ENCODE measurements at regions not wholly inside any gene's neighbourhood (a gene's known extent, or its start where the extent isn't known, plus 50 kb on each side); places are given as distances from the start of the nearest gene placed in this dataset.

- dilution Hi-C loops (cut with HindIII; ENCODE audit: low sequenced_read_pairs, unreplicated experiment) = no loop called here
- Histone ChIP-seq H3K36me3 (ENCODE audit: control insufficient read depth, insufficient read depth, low read length) (no peaks in the 10 kb centered on the region), H3K23ac (ENCODE audit: low read depth, low read length) (no peak overlapping the region), H2AK5ac (ENCODE audit: low read depth, low read length) (no peak overlapping the region), H3K18ac (ENCODE audit: low read depth, low read length) (no peak overlapping the region), H4K91ac (ENCODE audit: insufficient read depth, low read depth, low read length) (no peak overlapping the region), H3K27me3 (ENCODE audit: control insufficient read depth, insufficient read depth, low read length) (no peaks in the 10 kb centered on the region), H4K5ac (ENCODE audit: low read depth, low read length) (no peak overlapping the region), H3K4ac (ENCODE audit: low read depth, low read length) (no peak overlapping the region), H3K4me2 (ENCODE audit: low read depth, low read length) (no peak overlapping the region), H2BK15ac (ENCODE audit: low read depth, low read length) (no peak overlapping the region), H2AK9ac (replicated peaks; ENCODE audit: low read depth, low read length, poor library complexity) (no peak overlapping the region), H2BK120ac (ENCODE audit: low read depth, low read length) (no peak overlapping the region), H3K79me1 (ENCODE audit: low read depth in 1 of 2, low read length in 2 of 2) (no peaks in the 10 kb centered on the region), H4K20me1 (ENCODE audit: insufficient read depth, low read length) (no peaks in the 10 kb centered on the region), H3K27ac (ENCODE audit: insufficient read depth, low read length) (no peak overlapping the region), H3K56ac (ENCODE audit: extremely low read depth, insufficient read depth, low read length) (no peak overlapping the region), H2BK5ac (ENCODE audit: low read depth, low read length, poor library complexity, severe bottlenecking) (no peak overlapping the region), H3K4me3 (ENCODE audit: insufficient read depth, low read depth, low read length) (no peak overlapping the region), H3K14ac (replicated peaks; ENCODE audit: low read depth, low read length) (no peak overlapping the region), H3K9me3 (ENCODE audit: control insufficient read depth, insufficient read depth, low read length) (peaks cover 2% of the 10 kb centered on the region; the same call in 1 of the 2 replicates), H4K8ac (ENCODE audit: low read depth in 2 of 2, low read length in 2 of 2) (no peak overlapping the region), H3K4me1 (ENCODE audit: control insufficient read depth, insufficient read depth, low read length) (no peaks in the 10 kb centered on the region), H3K9me1 (ENCODE audit: insufficient read depth, low read length) (no peaks in the 10 kb centered on the region), H3K9ac (ENCODE audit: low read depth, low read length) (no peak overlapping the region), H2BK20ac (ENCODE audit: low read depth, low read length) (no peak overlapping the region), H2AFZ (replicated peaks; ENCODE audit: low read length, poor library complexity) (no peak overlapping the region)
- BruUV-seq (replicated peaks) = no TSS peak
- ATAC-seq (ENCODE audit: low read depth) (no peak), DNase-seq (no peak)
- TF ChIP-seq RFX5 (IDR thresholded peaks at IDR 0.05; ENCODE audit: low read depth, low read length) (no peak), RAD21 (IDR thresholded peaks at IDR 0.05; ENCODE audit: low read length) (no peak)
- ChIA-PET CTCF (no interaction called here), POLR2A (ENCODE audit: unreplicated experiment) (no interaction called here)
- intact Hi-C loops (cut with micrococcal nuclease) = no loop called here
- in situ Hi-C loops (cut with MboI; ENCODE audit: low sequenced_read_pairs) = no loop called here
Measured at GRCh38 chr3:165505657-165506056, 309.5 kb upstream of the SLITRK3 start.

Measured in IMR-90 (cell line).